Sigmoid colon (tissue), 6 donors: ENCODE measurements at regions not wholly inside any gene's neighbourhood (a gene's known extent, or its start where the extent isn't known, plus 50 kb on each side); places are given as distances from the start of the nearest gene placed in this dataset.

Experiments used
- DNase-seq: peaks from one replicate; pipeline ENCODE4 v3.0.0-alpha.2; 2019
- H3K27ac ChIP-seq, 4 donors: fragments of 200-600 bp; sonication (generic); one replicate each; pipeline ENCODE4 v1.5.1; 2016 to 2019; ENCODE audit warnings: mild to moderate bottlenecking in 1 of 4
- H3K27me3 ChIP-seq, 3 donors: fragments of 200-600 bp; sonication (generic); one replicate each; pipeline ENCODE4 v1.5.1; 2019; ENCODE audit warnings: mild to moderate bottlenecking in 1 of 3
- H3K36me3 ChIP-seq, 4 donors: fragments of 200-600 bp; sonication (generic); one replicate each; pipeline ENCODE4 v1.5.1; 2016 to 2019
- H3K4me1 ChIP-seq, 4 donors: fragments of 200-600 bp; sonication (generic); one replicate each; pipeline ENCODE4 v1.5.1; 2017 to 2019
- H3K4me3 ChIP-seq, 4 donors: fragments of 200-600 bp; sonication (generic); one replicate each; pipeline ENCODE4 v1.5.1; 2017 to 2019; ENCODE audit warnings: mild to moderate bottlenecking in 2 of 4, moderate library complexity in 1 of 4
- H3K9me3 ChIP-seq, 4 donors: fragments of 200-600 bp in 3 of 4; sonication (generic) in 3 of 4; one replicate each; pipeline versions ENCODE4 v1.5.1 to v1.6.1; 2013 to 2019
- CTCF ChIP-seq, 4 experiments: fragments of 450-650 bp in 3 of 4; fragments of 200-600 bp in 1 of 4; IDR thresholded peaks; one replicate each; pipeline ENCODE4 v1.5.1; 2016 to 2019; ENCODE audit warnings: antibody characterized with exemption in 4 of 4, mild to moderate bottlenecking in 3 of 4, moderate library complexity in 2 of 4
- EP300 ChIP-seq, 4 donors: sonication (generic); formaldehyde crosslinking; IDR thresholded peaks; one replicate each; pipeline ENCODE4 v1.6.1; 2017; ENCODE audit warnings: antibody characterized with exemption in 4 of 4
- POLR2A ChIP-seq, 2 donors: fragments of 450-650 bp; IDR thresholded peaks; one replicate each; pipeline ENCODE4 v1.6.1; 2016; ENCODE audit warnings: antibody characterized with exemption in 2 of 2, mild to moderate bottlenecking in 2 of 2, moderate library complexity in 2 of 2
- POLR2AphosphoS5 ChIP-seq, 4 donors: sonication (generic); formaldehyde crosslinking; IDR thresholded peaks; one replicate each; pipeline ENCODE4 v1.6.1; 2017; ENCODE audit warnings: antibody characterized with exemption in 4 of 4
- WGBS, 2 donors: extraction: QIAGEN DNeasy Blood & Tissue Kit; methylation state at CpG; one replicate each; pipeline ENCODE4 v1.1.7; 2013; 5-methylcytosine and 5-hydroxymethylcytosine counted together
- intact Hi-C: fragments of 100-400 bp; cut with DNase I; formaldehyde crosslinking; loops from one replicate; pipeline ENCODE4 v1.15.1; 2023
- donor health status: healthy with polysubstance abuse.
- donor health status: healthy.

GRCh38 chr17:14791221-14791620 lies 473.9 kb downstream of the PMP22 start:
- intact Hi-C loops = no loop called here
- no peaks in the 10 kb centered on the region for H3K36me3 ChIP-seq
- H3K27me3 ChIP-seq = peaks cover 0 to 4% (median 0%) of the 10 kb centered on the region in 3 donors
- H3K4me3 ChIP-seq = no peak overlapping the region
- peaks cover 0 to 16% (median 14%) of the 10 kb centered on the region in 4 donors for H3K4me1 ChIP-seq
- 54 to 65% methylated on average over 6 of the region's 6 CpGs for WGBS, 2 donors
- H3K9me3 ChIP-seq = no peaks in the 10 kb centered on the region
- H3K27ac ChIP-seq = no peak overlapping the region
- TF ChIP-seq POLR2A (IDR thresholded peaks at IDR 0.05) = no peak
- no peak for DNase-seq

GRCh38 chr17:14790521-14790920 lies 474.6 kb downstream of the PMP22 start:
- TF ChIP-seq CTCF (IDR thresholded peaks at IDR 0.05) = no peak
- no peak for TF ChIP-seq POLR2A (IDR thresholded peaks at IDR 0.05)
- TF ChIP-seq POLR2AphosphoS5 (IDR thresholded peaks at IDR 0.05) = no peak
- no peak for TF ChIP-seq EP300 (IDR thresholded peaks at IDR 0.05)
- no peak for DNase-seq
- Histone ChIP-seq H3K9me3 (no peaks in the 10 kb centered on the region), H3K4me1 (peaks cover 0 to 16% (median 14%) of the 10 kb centered on the region in 4 donors), H3K27ac (no peak overlapping the region), H3K27me3 (peaks cover 0 to 4% (median 0%) of the 10 kb centered on the region in 3 donors), H3K4me3 (no peak overlapping the region), H3K36me3 (no peaks in the 10 kb centered on the region)
- 29 to 55% methylated on average over 4 of the region's 4 CpGs for WGBS, 2 donors
- intact Hi-C loops = no loop called here

GRCh38 chr17:14784997-14785696 lies 480.0 kb downstream of the PMP22 start:
- 71 to 89% methylated on average over 5 of the region's 5 CpGs for WGBS, 2 donors
- no peaks in the 10 kb centered on the region for H3K9me3 ChIP-seq
- intact Hi-C loops = no loop called here

GRCh38 chr17:14781123-14781522 lies 480.2 kb downstream of the HS3ST3B1 start:
- no peaks in the 10 kb centered on the region for H3K4me1 ChIP-seq
- no peaks in the 10 kb centered on the region for H3K9me3 ChIP-seq
- 88 to 91% methylated on average over 2 of the region's 2 CpGs for WGBS, 2 donors
- peaks cover 0 to 10% (median 10%) of the 10 kb centered on the region in 3 donors for H3K27me3 ChIP-seq
- intact Hi-C loops = no loop called here
- no peak for TF ChIP-seq POLR2A (IDR thresholded peaks at IDR 0.05)
- no peak for TF ChIP-seq EP300 (IDR thresholded peaks at IDR 0.05)
- no peak for TF ChIP-seq POLR2AphosphoS5 (IDR thresholded peaks at IDR 0.05)
- TF ChIP-seq CTCF (IDR thresholded peaks at IDR 0.05) = no peak
- no peak for DNase-seq
- H3K27ac ChIP-seq = no peak overlapping the region
- H3K36me3 ChIP-seq = no peaks in the 10 kb centered on the region
- H3K4me3 ChIP-seq = no peak overlapping the region

More at GRCh38 chr17:14784997-14785696, 480.0 kb downstream of the PMP22 start:
- Histone ChIP-seq H3K27me3 (peaks cover 0 to 6% (median 4%) of the 10 kb centered on the region in 3 donors), H3K4me1 (no peaks in the 10 kb centered on the region), H3K4me3 (no peak overlapping the region), H3K27ac (no peak overlapping the region), H3K36me3 (no peaks in the 10 kb centered on the region)
- no peak for DNase-seq
- TF ChIP-seq EP300 (IDR thresholded peaks at IDR 0.05) = no peak
- no peak for TF ChIP-seq POLR2AphosphoS5 (IDR thresholded peaks at IDR 0.05)
- no peak for TF ChIP-seq POLR2A (IDR thresholded peaks at IDR 0.05)
- TF ChIP-seq CTCF (IDR thresholded peaks at IDR 0.05) = no peak

GRCh38 chr17:14780097-14780651 lies 479.3 kb downstream of the HS3ST3B1 start:
- Histone ChIP-seq H3K36me3 (no peaks in the 10 kb centered on the region), H3K4me1 (no peaks in the 10 kb centered on the region), H3K9me3 (no peaks in the 10 kb centered on the region), H3K27me3 (peaks cover 0 to 10% (median 10%) of the 10 kb centered on the region in 3 donors), H3K4me3 (no peak overlapping the region), H3K27ac (no peak overlapping the region)
- TF ChIP-seq POLR2AphosphoS5 (IDR thresholded peaks at IDR 0.05) (no peak), POLR2A (IDR thresholded peaks at IDR 0.05) (no peak), EP300 (IDR thresholded peaks at IDR 0.05) (no peak), CTCF (IDR thresholded peaks at IDR 0.05) (no peak)
- DNase-seq = no peak
- intact Hi-C loops = no loop called here
- WGBS, 2 donors = 56 to 60% methylated on average over 13 of the region's 13 CpGs
